ENCODE measurements at regions not wholly inside any gene's neighbourhood (a gene's known extent, or its start where the extent isn't known, plus 50 kb on each side); places are given as distances from the start of the nearest gene placed in this dataset.
A peak's percentile ranks its signal among the peaks of the same experiment; 100 is the strongest.

- DNase-seq (ENCODE audit: low read depth in 2 of 2) = no peak
- TF ChIP-seq, protein P1, sequence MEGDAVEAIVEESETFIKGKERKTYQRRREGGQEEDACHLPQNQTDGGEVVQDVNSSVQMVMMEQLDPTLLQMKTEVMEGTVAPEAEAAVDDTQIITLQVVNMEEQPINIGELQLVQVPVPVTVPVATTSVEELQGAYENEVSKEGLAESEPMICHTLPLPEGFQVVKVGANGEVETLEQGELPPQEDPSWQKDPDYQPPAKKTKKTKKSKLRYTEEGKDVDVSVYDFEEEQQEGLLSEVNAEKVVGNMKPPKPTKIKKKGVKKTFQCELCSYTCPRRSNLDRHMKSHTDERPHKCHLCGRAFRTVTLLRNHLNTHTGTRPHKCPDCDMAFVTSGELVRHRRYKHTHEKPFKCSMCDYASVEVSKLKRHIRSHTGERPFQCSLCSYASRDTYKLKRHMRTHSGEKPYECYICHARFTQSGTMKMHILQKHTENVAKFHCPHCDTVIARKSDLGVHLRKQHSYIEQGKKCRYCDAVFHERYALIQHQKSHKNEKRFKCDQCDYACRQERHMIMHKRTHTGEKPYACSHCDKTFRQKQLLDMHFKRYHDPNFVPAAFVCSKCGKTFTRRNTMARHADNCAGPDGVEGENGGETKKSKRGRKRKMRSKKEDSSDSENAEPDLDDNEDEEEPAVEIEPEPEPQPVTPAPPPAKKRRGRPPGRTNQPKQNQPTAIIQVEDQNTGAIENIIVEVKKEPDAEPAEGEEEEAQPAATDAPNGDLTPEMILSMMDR (IDR thresholded peaks at IDR 0.05; ENCODE audit: low read depth, low read length) = no peak
- H3K4me3 ChIP-seq (replicated peaks in 1 of 2; ENCODE audit: low read depth in 2 of 2, low read length in 2 of 2) = no peak overlapping the region
Observed at GRCh38 chr2:238634701-238635357, 208.1 kb downstream of the ASB1 start.

DNA sequence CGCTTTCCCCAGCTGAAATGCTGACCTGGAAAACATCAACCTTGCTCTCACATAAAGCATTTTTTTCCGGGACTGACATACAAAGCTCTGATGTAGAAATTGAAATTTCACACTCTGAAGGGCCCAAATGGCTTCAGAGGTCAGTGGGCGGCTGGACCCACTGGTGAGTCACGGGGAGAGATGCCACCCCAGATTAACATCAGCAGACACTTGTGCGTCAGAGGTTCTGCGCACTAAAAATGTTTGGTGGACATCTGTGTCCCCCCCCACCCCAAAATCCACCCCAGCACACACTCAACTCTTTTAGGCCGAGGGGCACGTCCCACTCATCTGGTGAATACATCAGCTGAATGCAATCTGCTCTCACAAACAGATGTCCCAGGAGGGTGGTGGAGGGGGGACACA is 208.9 kb downstream of the ASB1 start:
- no peak overlapping the region for H3K4me3 ChIP-seq (replicated peaks in 1 of 2; ENCODE audit: low read depth in 2 of 2, low read length in 2 of 2)
- DNase-seq (ENCODE audit: low read depth in 2 of 2) = no peak
- TF ChIP-seq, protein P1 (IDR thresholded peaks at IDR 0.05; ENCODE audit: low read depth, low read length) = no peak

- TF ChIP-seq, protein P1 (IDR thresholded peaks at IDR 0.05; ENCODE audit: low read depth, low read length) = no peak
- no peak overlapping the region for H3K4me3 ChIP-seq (replicated peaks in 1 of 2; ENCODE audit: low read depth in 2 of 2, low read length in 2 of 2)
- DNase-seq (ENCODE audit: low read depth in 2 of 2) = peak in 1 of 2 donors; percentile 33
Observed at GRCh38 chr2:238636269-238637073, 209.7 kb downstream of the ASB1 start.

- TF ChIP-seq, protein P1 (IDR thresholded peaks at IDR 0.05; ENCODE audit: low read depth, low read length) = no peak
- DNase-seq (ENCODE audit: low read depth in 2 of 2) = no peak
- no peak overlapping the region for H3K4me3 ChIP-seq (replicated peaks in 1 of 2; ENCODE audit: low read depth in 2 of 2, low read length in 2 of 2)
Observed at GRCh38 chr2:238638100-238638981, 209.5 kb upstream of the TWIST2 start.

DNA sequence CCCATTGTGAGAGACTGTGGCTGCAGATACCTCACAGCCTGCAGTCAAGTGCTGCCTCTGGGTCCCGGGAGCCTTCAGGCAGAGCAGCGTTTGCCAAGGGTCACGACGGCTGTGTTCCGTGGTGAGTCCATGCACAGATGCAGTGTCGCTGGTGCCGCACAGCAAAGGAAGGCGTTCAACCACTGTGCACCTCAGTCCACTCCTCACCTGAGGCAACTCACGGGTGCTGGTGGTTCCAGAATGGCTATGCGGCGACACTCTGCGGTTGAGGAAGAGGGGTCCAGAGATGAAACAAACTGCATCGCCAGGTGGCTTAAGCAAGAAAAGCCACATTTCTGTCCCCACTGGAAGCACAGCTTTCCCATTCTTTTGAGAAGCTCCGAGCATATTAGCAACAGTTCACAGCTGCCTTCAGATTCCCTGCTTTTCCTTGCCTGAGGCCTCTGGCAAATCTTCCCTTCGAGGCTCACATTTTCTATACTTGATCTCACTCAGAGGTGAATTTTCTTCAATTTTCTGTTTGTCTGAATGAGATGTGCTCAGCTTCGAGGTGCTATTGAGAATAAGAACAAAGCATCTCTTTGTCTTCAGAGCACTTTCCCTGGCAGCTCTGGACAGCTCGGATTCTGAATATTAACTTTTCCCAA is 208.8 kb upstream of the TWIST2 start:
- TF ChIP-seq, protein P1 (IDR thresholded peaks at IDR 0.05; ENCODE audit: low read depth, low read length) = no peak
- H3K4me3 ChIP-seq (replicated peaks in 1 of 2; ENCODE audit: low read depth in 2 of 2, low read length in 2 of 2) = no peak overlapping the region
- no peak for DNase-seq (ENCODE audit: low read depth in 2 of 2)

- TF ChIP-seq, protein P1 (IDR thresholded peaks at IDR 0.05; ENCODE audit: low read depth, low read length) = no peak
- no peak for DNase-seq (ENCODE audit: low read depth in 2 of 2)
- no peak overlapping the region for H3K4me3 ChIP-seq (replicated peaks in 1 of 2; ENCODE audit: low read depth in 2 of 2, low read length in 2 of 2)
Observed at GRCh38 chr2:238640486-238640885, 207.4 kb upstream of the TWIST2 start.
